Left lung (tissue), 4 donors: ENCODE measurements at regions not wholly inside any gene's neighbourhood (a gene's known extent, or its start where the extent isn't known, plus 50 kb on each side); places are given as distances from the start of the nearest gene placed in this dataset.

ENCODE experiments used
- ATAC-seq: fragments of 200-7000 bp; cut with Tn5 transposase; one replicate; pipeline ENCODE4 v1.9.1; 2020; ENCODE audit warnings: moderate library complexity
- DNase-seq, 4 donors: peaks; one replicate each; pipeline ENCODE4 v3.0.0-alpha.2; 2013 to 2020
- H3K27ac ChIP-seq, 2 donors: fragments of 200-600 bp; sonication (generic) in 1 of 2; one replicate each; pipeline versions ENCODE4 v1.5.0 to v1.8.0; 2020 to 2021
- H3K27me3 ChIP-seq, 2 donors: fragments of 200-600 bp; sonication (generic) in 1 of 2; one replicate each; pipeline versions ENCODE4 v1.5.0 to v1.8.0; 2020 to 2021
- H3K36me3 ChIP-seq, 2 donors: fragments of 200-600 bp; sonication (generic) in 1 of 2; one replicate each; pipeline versions ENCODE4 v1.5.0 to v1.8.0; 2020 to 2021
- H3K4me1 ChIP-seq, 2 donors: fragments of 200-600 bp; one replicate each; pipeline ENCODE4 v1.8.0; 2021
- H3K4me3 ChIP-seq, 2 donors: fragments of 200-600 bp; sonication (generic) in 1 of 2; one replicate each; pipeline versions ENCODE4 v1.5.0 to v1.8.0; 2020 to 2021; ENCODE audit warnings: mild to moderate bottlenecking in 1 of 2
- H3K9me3 ChIP-seq, 2 donors: fragments of 200-600 bp; sonication (generic) in 1 of 2; one replicate each; pipeline versions ENCODE4 v1.5.0 to v1.8.0; 2020 to 2021
- CTCF ChIP-seq, 2 donors: fragments of 200-600 bp; sonication (generic) in 1 of 2; IDR thresholded peaks; one replicate each; pipeline versions ENCODE4 v1.5.0 to v1.8.0; 2021; ENCODE audit warnings: antibody characterized with exemption in 2 of 2
- intact Hi-C, 2 donors: fragments of 100-400 bp; cut with DNase I; formaldehyde crosslinking; loops; one replicate each; pipeline versions ENCODE4 v1.11.2 to v1.14.2; 2022
- donor health status: DM: no; HTN: yes; CAD: no.
- donor health status: DM: no; HTN: no; CAD: no.

- no peak for TF ChIP-seq CTCF (IDR thresholded peaks at IDR 0.05)
- Histone ChIP-seq H3K9me3 (no peaks in the 10 kb centered on the region), H3K36me3 (no peaks in the 10 kb centered on the region), H3K4me3 (no peak overlapping the region), H3K4me1 (peaks cover 0 to 10% of the 10 kb centered on the region in 2 donors), H3K27me3 (no peaks in the 10 kb centered on the region), H3K27ac (no peak overlapping the region)
- ATAC-seq (no peak), DNase-seq (no peak)
- intact Hi-C loops: no loop called here
Observed at GRCh38 chr3:72371431-72371830, 476.8 kb downstream of the SHQ1 start.

GRCh38 chr3:72370947-72371346 is 477.3 kb downstream of the SHQ1 start:
- no peak overlapping the region for H3K4me3 ChIP-seq
- no peaks in the 10 kb centered on the region for H3K27me3 ChIP-seq
- H3K4me1 ChIP-seq: peaks cover 0 to 10% of the 10 kb centered on the region in 2 donors
- no peaks in the 10 kb centered on the region for H3K36me3 ChIP-seq
- no peaks in the 10 kb centered on the region for H3K9me3 ChIP-seq
- ATAC-seq: no peak
- no peak for DNase-seq
- intact Hi-C loops: no loop called here
- no peak overlapping the region for H3K27ac ChIP-seq
- TF ChIP-seq CTCF (IDR thresholded peaks at IDR 0.05): no peak

- ATAC-seq (no peak), DNase-seq (no peak)
- Histone ChIP-seq H3K4me1 (no peaks in the 10 kb centered on the region), H3K9me3 (no peaks in the 10 kb centered on the region), H3K36me3 (no peaks in the 10 kb centered on the region), H3K27ac (no peak overlapping the region), H3K4me3 (no peak overlapping the region), H3K27me3 (no peaks in the 10 kb centered on the region)
- no peak for TF ChIP-seq CTCF (IDR thresholded peaks at IDR 0.05)
- intact Hi-C loops: no loop called here
Observed at GRCh38 chr3:72369681-72370080, 478.6 kb downstream of the SHQ1 start.

GRCh38 chr3:72368331-72368975 is 479.8 kb downstream of the SHQ1 start:
- no peak overlapping the region for H3K4me3 ChIP-seq
- no peaks in the 10 kb centered on the region for H3K27me3 ChIP-seq
- H3K4me1 ChIP-seq: no peaks in the 10 kb centered on the region
- ATAC-seq: peak; percentile 18
- H3K9me3 ChIP-seq: no peaks in the 10 kb centered on the region
- intact Hi-C loops: no loop called here
- H3K27ac ChIP-seq: no peak overlapping the region
- TF ChIP-seq CTCF (IDR thresholded peaks at IDR 0.05): no peak
- DNase-seq: no peak
- H3K36me3 ChIP-seq: no peaks in the 10 kb centered on the region

GRCh38 chr3:72361990-72362389 is 486.3 kb downstream of the SHQ1 start:
- no peak for TF ChIP-seq CTCF (IDR thresholded peaks at IDR 0.05)
- intact Hi-C loops: no loop called here
- DNase-seq (no peak), ATAC-seq (no peak)
- Histone ChIP-seq H3K9me3 (no peaks in the 10 kb centered on the region), H3K27ac (no peak overlapping the region), H3K27me3 (no peaks in the 10 kb centered on the region), H3K4me3 (no peak overlapping the region), H3K36me3 (no peaks in the 10 kb centered on the region), H3K4me1 (no peaks in the 10 kb centered on the region)
